ENCODE measurements at regions not wholly inside any gene's neighbourhood (a gene's known extent, or its start where the extent isn't known, plus 50 kb on each side); places are given as distances from the start of the nearest gene placed in this dataset.
"Not testable (repeated sequence)": the region's sequence is repeated elsewhere in the genome, so short reads cannot be mapped to it uniquely, and the experiment has no call there.

DNA sequence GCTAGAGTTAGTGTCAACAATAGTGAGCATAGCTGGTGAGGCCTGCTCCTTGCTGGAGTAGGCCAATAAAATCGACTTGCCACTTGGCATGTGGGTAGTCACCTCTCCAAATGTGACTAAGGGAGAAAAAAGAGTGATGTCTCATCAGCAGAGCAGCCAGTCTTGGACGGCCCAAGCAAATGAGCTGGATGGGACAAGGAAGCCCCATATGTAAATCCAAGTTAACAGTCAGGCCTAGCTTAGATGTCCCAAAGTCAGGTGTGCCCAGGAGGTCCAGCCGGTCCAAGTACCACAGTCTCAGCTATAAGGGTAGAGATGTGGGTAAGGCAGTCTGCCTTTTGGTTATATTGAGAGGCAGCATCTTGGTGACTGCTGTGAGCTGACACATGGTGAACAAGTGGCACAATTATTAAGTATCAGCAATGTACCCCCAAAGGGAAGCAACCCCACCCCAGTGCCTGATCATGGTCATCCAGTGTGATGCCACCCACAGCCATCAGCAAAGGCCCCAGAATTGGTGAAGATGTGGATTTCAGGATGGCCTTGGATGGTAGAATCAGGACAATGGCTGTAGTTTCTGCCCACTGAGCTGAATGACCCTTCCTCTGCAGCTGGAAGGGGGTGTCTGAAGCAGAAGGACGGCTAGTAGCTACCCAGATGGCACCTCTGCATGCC lies 83.4 kb downstream of the TNFRSF13B start:
- no peak for DNase-seq (ENCODE audit: low spot score)
- FAIRE-seq = no peak

DNA sequence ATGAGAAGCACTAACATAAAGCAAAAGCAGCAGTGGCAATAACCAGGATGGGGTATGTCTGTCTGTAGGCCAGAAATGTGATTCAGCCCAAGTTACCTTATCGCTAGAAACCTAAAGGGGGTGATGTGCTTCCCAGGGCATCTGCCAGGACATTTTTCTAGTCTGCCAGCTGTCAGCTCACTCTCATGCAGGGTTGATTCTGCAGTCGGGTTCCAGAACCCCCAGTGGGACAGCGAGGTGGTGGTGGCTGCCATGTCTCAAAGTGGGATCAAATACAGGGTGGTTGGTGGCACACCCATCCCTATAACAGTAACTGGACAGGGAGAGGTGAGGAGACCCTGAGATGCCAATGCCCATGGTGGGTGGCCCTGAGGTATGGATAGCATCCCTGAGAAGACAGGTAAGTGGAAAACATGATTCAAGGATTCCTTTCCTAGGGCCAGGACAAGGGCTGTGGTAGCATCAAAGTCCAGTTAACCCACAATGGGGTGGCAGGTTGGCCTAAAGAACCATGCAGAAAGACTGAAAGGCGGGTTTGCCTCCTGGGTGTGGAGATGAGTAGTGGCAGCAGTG lies 84.3 kb downstream of the TNFRSF13B start:
- DNase-seq (ENCODE audit: low spot score) (no peak), FAIRE-seq (no peak)

DNA sequence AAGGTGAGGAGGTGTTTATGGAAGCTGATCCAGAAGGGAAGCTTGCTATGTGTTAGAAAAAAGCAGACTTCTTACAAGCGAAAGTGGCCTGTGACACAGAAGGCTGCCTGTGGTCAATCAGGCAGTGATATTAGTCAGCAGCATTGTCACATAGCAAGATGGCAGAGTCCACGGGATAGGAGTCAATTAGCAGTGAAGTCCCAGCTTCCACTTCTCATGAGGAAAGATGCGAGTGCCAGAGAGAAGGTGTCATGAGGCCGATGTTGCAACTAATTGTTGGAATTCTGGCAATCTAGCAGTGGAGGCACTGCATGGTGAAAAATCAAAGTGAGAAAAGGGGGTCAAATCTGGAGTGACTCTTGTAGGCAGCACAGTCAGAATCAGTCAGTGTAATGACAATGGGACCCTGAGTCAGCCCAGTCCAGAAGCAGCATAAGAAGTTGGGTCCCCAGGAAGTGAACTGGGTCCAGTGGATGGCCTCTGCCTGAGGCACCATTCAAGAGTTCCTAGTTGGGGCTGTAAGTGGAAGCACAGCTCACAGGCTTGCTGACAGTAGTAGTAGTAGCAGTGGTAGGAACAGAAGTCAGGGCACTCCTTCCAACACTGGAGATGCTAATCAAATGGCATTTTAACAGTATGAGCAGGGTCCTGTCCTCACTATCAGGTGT lies 85.1 kb downstream of the TNFRSF13B start:
- DNase-seq (ENCODE audit: low spot score) (no peak), FAIRE-seq (no peak)

DNA sequence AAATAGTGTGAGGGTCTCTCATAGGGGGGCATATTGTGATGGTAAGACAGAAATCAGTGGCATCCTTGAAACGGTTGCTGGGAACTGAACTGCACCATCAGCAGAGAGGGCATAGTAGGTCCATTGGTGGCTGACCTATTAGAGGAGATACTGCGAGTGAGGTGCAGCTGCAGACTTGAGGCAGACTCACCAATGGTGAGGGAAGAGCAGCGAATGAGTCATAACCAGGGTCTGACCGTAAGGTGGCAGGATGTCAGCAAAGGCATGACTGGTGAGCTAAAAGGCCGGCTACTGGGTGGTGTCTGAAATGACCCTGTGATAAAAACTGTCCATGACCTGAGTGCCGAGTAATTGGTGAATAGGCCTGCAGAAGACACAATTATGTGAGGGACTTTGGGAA lies 86.7 kb downstream of the TNFRSF13B start:
- DNase-seq (ENCODE audit: low spot score) = not testable (repeated sequence)
- FAIRE-seq = peak; percentile 46

DNA sequence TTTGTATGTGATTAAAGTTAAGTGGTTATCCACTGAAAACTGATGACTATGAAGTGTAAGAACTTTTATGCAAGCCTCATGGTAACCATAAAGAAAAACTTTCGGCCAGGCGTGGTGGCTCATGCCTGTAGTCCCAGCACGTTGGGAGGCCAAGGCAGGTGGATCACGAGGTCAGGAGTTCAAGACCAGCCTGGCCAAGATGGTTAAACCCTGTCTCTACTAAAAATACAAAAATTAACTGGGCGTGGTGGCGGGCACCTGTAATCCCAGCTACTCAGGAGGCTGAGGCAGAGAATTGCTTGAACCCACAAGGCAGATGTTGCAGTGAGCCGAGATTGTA lies 89.0 kb downstream of the TNFRSF13B start:
- FAIRE-seq; DNase-seq (ENCODE audit: low spot score): not testable (repeated sequence)

DNA sequence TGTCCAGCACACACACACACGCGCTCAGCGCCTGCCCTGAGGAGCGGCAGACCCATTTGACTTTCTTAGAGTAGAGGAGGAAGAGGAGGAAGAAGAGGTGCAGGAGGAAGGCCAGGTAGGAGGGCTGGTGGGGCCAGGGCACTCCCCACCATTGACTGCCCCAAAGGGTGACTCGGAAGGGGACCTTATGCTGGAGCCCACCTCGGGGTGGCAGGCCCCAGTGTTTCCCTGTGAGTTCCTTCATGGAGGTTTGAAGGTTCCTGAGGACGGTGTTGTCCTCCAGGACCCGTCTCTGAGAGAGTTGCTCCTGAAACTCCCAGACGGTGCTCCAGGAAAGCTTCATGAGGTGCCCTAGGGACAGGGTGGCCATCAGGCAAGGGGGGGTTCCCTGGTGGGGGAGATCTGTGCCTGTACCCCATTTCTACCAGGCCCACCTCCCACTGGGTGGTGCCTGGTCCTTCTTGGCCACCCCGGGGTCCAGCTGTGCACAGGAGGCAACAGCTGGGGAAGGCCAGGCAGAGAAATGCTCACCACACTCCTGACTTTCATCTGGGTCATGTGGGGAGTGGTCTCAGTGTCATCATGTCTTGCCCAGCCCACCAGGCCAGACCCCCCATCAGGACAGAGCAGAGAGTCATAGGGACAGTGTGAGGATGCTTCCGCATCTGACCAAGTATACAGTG lies 89.5 kb downstream of the TNFRSF13B start:
- DNase-seq (ENCODE audit: low spot score) = no peak
- FAIRE-seq = no peak

DNA sequence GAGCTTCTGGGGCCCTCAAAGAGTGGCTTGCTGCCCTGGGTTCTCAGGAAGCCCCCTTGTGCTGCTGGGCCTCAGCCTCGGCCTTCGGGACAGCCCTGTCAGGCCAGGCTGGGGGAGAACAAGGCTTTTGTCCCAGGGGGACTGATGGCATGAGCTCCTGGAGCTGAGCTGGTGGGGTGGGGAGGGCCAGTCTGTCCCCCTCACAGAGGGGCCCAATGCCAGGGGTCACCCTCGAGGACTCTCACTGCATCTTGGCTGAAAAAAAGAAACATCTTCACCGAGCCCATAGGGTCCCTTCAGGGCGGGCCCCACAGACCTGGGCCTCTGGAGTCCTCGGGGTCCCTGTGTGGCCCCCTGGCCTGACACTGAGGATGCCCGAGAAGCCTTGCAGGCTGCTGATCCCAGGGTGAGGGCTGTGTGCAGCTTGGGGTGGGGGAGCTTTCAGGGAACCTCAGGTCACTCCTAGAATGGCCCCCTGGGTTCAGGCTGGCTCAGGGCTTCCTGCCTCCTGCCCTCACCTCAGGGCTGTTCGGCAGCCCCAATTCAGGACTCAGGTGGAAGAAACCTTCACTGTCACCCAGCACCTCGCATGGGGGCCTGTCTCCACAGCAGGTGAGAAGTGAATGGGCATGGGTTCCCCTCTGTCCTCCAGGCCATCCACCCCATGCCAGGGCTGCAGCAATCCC lies 90.5 kb downstream of the TNFRSF13B start:
- FAIRE-seq (no peak), DNase-seq (ENCODE audit: low spot score) (no peak)

DNA sequence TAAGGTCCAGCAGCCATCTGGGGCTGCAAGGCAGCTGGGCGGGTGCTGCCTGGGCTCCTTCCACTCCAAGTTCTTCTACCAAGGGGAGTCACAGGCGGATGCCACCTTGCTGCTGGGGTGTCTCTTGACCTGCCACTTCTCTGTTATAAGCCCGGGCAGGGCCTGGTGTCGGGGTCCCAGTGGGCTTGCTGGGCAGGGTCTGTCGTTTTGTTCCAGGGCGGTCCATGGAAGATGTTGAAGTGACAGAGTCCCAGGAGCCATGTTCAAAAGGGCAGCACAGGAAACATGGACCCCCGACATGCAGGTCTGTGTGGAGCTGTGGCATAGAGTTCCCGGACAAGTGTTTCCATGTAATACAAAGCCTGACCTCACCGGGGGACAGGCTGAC lies 91.1 kb downstream of the TNFRSF13B start:
- no peak for FAIRE-seq
- DNase-seq (ENCODE audit: low spot score) = no peak

DNA sequence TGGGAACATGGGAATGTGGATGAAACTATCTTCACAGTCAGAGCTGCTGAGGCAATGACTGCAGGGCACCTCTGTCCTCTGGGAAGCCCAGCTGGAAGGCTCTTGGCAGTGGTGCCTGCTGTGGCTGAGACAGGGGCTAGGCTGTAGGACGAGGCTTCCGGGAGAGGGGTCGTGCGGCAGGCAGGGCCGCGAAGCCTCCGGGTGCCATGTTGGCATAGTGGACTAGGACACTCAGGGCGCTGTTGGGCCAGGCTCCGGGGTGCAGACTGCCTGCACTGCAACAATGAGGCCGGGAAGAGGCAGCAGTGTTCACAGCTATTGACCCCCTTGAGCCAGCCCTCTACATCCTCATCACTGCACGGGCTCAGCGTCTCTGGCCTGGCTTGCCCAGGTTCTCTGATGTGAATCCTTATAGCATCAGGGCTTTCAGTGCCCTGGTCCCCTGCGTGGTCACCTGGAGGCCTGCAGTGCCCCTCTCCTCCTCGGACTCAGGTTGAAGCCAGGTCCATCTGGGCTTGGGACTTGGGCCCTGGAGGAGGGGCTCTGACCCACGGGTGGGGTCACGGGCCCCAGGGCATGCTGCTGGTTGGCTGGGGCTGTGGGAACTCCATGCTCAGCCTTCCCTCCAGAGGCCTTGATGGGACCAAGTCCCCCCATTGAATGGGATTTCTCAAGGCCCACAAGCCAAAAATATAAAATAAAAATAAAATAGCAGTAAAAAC lies 91.6 kb downstream of the TNFRSF13B start:
- DNase-seq (ENCODE audit: low spot score) (no peak), FAIRE-seq (no peak)

DNA sequence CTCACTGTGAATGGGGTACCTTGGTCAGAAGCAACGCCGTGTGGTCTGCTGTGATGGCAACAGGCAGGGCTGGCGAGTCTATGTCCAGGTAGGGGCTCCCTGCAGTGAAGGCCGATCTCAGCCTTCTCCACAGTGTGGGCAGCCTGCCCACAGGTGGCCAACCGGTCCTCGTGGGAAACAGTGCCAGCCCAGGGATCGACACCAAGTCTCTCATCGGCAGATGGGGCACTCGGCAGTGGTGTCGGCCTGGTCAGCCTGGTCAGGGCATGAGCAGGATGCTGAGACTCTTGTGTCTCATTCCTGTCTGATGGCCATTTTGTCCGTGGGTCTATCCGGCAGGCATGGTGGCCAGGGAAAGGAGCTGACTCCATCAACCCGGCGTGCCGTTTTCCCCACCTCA lies 92.2 kb downstream of the TNFRSF13B start:
- FAIRE-seq = no peak
- DNase-seq (ENCODE audit: low spot score) = no peak

DNA sequence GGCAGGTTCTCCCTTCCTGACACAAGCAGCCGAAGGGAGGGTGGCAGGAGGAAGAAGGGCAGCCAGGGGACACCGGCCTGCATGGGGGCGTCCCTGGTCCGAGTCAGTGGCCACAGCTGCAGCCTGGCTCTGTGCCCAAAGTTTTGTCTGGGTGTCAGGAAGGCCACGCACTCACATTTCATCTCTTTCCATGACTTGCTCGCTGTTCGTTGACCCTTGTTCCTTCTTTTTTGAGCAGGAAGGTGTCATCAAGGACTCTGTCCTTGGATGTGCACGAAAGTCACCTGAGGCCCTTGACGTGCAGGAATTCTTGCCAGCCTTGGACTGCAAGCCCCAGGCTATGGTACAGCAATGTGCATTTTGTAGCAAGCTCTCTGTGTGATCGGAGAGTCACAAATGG lies 93.3 kb downstream of the TNFRSF13B start:
- DNase-seq (ENCODE audit: low spot score) = no peak
- FAIRE-seq = no peak

DNA sequence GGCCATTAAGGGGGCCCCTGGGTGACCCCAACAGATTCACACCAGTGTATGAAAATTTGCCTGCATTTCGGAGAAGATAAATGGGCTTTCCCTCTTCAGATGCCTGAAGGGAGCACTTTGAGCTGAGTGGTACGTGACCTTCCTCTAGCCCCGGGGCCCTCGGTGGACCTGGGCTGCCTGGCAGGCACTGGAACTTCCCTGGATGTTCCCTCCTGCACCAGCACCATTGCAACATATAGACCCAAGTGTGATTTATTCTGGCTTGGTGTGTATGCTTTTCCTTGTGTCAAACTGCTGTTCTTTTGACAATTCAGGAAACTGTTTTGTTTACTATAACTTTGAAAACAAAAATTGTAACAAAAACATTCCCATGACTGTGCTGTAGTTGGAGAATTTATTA lies 93.8 kb downstream of the TNFRSF13B start:
- no peak for FAIRE-seq

DNA sequence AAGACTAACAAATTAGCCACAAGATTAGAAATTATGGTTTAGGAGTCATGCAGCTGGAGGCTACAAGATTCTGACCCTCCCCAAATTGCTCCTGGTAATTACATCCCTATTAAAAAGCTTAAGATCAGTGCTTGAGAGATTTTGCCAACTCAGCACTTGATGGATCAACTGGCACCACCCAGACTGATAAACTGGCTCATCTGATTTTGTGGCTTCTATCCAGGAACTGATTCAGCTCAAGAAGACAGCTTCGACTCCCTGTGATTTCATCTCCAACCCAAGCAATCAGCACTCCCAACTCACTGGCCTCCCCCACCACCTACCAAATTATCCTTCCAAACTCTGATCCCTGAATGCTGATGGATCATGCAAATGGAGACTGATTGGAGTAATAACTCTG lies 94.8 kb downstream of the TNFRSF13B start:
- no peak for FAIRE-seq
- no peak for DNase-seq (ENCODE audit: low spot score)

More for the DNA sequence above, 93.8 kb downstream of the TNFRSF13B start:
- no peak for DNase-seq (ENCODE audit: low spot score)

DNA sequence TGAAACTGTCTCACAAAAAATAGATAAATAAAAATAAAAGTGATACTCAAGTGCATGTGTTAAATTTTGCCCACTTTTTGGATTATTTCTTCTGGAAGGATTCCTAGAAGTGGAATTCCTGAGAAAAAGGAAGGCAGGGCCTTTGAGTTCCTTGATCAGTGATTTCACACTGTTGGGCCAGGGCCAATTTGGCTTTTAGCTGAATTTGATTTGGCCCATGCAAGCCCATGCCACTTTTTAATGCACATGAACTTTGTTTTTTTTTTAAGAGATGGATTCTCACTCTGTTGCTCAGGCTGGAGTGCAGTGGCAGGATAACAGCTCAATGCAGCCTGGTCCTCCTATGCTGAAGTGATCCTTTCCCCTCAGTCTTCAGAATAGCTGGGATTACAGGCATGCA lies 96.3 kb downstream of the TNFRSF13B start:
- DNase-seq (ENCODE audit: low spot score) = no peak
- FAIRE-seq = no peak

DNA sequence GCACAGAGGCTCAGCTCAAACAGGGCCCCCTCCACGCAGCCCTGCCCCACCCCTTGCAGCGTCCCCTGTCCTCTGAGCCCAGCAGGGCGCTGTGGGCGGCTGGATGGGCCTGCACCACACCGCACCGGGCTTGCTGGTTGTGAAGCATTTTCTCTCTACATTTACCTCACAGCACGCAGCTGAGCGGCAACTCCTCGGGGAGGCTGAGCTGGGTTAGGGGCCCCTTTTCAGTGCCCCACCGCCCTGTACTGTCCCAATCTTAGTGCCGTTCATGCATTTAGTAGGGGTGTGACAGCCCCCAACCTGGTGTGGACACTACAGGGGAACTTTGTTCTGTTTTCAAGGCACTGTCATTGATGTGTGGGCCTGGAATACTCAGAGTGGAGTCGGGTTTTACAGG lies 97.7 kb downstream of the TNFRSF13B start:
- FAIRE-seq; DNase-seq (ENCODE audit: low spot score): not testable (repeated sequence)

DNA sequence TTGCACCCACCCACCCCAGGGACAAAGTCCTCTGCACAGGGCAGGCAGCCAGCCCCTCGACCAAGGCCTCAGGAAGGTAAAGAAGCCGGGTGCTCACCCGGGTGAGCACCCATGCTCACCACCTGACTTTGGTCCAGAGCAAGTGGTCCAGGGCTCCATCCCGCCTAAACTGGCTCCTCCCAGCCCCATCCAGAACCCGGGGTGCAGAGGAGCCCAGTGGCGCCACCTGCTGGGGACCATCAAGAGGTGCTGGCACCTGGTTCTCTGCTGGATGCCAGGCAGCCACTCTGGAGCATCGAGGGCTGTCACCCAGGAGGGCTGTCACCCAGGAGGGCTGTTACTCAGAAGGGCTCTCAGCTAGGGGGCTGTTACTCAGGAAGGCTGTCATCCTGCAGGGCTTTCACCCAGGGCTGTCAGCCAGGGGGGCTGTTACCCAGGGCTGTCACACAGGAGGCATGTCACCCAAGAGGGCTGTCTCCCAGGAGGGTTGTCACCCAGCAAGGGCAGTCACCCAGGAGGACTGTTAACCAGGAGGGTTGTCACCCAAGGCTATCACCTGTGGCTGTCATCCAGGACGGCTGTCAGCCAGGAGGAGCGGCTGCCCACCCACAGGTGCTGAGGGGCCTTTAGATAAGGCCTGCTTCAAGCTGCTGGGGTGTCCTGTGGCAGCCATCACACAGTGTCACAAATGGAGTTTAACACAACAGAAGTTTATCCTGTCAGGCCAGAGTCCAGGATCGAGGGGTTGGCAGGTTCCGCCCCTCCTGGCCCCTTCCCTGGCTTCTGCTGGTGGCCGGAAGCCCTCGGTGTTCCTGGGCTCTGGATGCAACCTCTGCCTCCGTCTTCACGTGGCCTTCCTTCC lies 98.5 kb downstream of the TNFRSF13B start:
- DNase-seq (ENCODE audit: low spot score) = no peak
- no peak for FAIRE-seq

DNA sequence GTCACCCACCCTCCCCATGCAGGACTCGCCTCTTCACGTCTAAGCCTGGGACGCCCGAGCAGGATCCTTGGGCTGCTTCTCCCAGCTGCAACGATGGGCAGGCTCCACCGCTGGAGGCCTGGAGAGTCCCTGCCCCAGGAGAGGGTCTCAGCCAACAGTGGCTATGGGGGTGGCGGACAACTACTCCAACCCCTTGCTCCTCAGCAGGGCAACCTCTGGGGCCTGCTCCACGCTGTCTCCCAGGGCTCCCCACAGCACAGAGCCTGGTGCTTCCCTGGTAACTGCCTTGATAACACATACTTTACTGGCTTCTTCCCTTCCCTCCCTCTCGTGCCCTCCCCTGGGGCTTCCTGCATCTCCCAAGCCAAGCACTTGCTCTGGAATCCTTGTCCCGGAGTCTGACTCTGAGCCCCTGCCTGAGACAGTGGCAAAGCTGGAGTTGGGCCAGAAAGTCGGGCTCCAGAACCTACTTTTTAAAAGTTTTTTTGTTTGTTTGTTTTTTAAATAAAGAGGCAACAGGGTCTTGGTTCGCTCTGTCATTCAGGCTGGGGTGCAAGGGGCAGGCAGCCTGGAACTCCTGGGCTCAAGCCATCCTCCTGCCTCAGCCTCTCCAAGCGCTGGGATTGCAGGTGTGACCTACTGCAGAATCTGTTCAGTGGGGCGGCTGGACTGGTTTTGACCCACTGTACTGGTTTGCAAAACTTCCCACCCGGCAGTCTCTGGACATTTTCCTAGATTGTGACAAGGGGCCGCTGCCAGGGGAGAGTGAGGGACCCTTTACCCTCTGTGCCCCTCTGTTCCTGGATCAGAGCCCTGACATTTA lies 99.4 kb downstream of the TNFRSF13B start:
- no peak for DNase-seq (ENCODE audit: low spot score)

DNA sequence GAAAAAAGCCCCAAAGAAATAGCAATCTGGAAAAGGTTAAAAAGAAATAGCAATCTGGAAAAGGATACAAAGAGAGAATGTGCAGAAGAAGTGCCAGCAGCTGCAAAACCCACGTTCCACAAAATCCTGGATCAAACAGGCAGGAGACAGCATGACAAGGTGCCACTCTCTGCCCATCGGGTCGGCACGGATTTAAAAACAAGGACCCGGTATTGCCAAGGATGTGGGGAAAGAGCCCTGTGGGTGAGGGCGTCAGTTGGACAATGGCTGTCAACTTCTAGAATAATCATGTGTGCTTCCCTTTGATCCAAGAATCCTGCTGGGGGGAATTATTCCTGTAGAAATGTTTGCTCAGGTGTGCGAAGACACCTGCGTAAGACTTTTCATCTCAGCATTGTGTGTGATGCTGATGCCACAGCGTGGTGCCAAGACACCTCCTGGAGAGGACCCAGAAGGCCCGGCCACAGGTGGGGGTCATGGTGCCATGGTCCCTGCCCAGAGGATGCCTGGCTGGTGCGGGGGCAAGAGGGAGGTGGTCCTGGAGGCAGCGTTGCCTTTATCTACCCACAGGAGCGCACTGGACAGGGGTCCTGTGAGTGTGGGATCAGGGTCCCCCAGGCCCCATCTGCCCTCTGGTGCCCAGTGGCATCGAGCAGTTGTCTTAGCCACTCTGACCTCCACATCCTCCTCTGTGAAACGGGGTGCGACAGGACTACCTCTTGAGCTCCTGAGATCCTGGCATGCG lies 100.3 kb downstream of the TNFRSF13B start:
- not testable (repeated sequence) for FAIRE-seq; DNase-seq (ENCODE audit: low spot score)

More for the DNA sequence above, 99.4 kb downstream of the TNFRSF13B start:
- no peak for FAIRE-seq

All from RCC 7860 (cell line).